Immature natural killer cell (primary cell): ENCODE measurements at regions not wholly inside any gene's neighbourhood (a gene's known extent, or its start where the extent isn't known, plus 50 kb on each side); places are given as distances from the start of the nearest gene placed in this dataset.
"Not testable (repeated sequence)": the region's sequence is repeated elsewhere in the genome, so short reads cannot be mapped to it uniquely, and the experiment has no call there.

ENCODE experiments used
- DNase-seq, 3 donors: peaks; one replicate each; pipeline ENCODE4 v3.0.0; 2022; ENCODE audit warnings: mixed read lengths in 1 of 3
- H3K27ac Mint-ChIP-seq, 6 donors: one replicate each; pipeline ENCODE4 v1.8.0; 2020; ENCODE audit warnings: mixed read lengths in 6 of 6, mild to moderate bottlenecking in 5 of 6, inconsistent platforms in 4 of 6, moderate library complexity in 3 of 6
- H3K27me3 Mint-ChIP-seq, 3 donors: one replicate each; pipeline ENCODE4 v1.8.0; 2020 to 2021; ENCODE audit warnings: low read depth in 3 of 3, mild to moderate bottlenecking in 3 of 3, mixed read lengths in 3 of 3, moderate library complexity in 3 of 3, inconsistent platforms in 1 of 3
- H3K36me3 Mint-ChIP-seq, 3 donors: one replicate each; pipeline ENCODE4 v1.8.0; 2020; ENCODE audit warnings: mixed read lengths in 3 of 3, inconsistent platforms in 2 of 3, mild to moderate bottlenecking in 2 of 3
- H3K4me1 Mint-ChIP-seq, 2 donors: one replicate each; pipeline ENCODE4 v1.8.0; 2020; ENCODE audit warnings: inconsistent platforms in 2 of 2, mild to moderate bottlenecking in 2 of 2, mixed read lengths in 2 of 2, moderate library complexity in 1 of 2
- H3K4me3 Mint-ChIP-seq, 5 donors: one replicate each; pipeline ENCODE4 v1.8.0; 2020; ENCODE audit warnings: mild to moderate bottlenecking in 5 of 5, mixed read lengths in 5 of 5, inconsistent platforms in 3 of 5, moderate library complexity in 3 of 5
- H3K9me3 Mint-ChIP-seq, 6 donors: one replicate each; pipeline ENCODE4 v1.8.0; 2020; ENCODE audit warnings: mild to moderate bottlenecking in 6 of 6, mixed read lengths in 6 of 6, inconsistent platforms in 4 of 6, moderate library complexity in 3 of 6

DNA sequence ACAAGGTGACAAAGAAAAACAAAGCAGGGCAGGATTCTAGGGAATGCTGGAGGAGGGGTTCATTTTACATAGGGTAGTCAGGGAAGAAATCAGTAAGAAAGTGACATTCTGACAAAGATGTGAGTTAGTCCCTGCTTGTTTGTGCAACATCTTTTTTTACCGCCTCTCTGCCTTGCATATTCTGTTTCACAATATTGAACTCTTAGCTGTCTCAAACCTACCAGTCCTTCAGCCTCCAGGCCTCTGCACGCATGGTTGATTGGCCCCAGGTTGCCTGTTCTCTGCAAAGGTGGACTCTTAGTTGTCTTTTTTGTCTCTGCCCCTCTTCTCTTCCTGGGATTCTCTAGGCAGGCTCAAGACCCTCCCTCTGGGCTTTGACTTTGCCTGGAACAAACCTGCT, 152.2 kb upstream of the RUNX1 start:
- Mint-ChIP-seq H3K36me3 (peaks cover 0 to 3% (median 0%) of the 10 kb centered on the region in 3 donors), H3K9me3 (no peaks in the 10 kb centered on the region), H3K27me3 (peaks cover 3 to 7% (median 3%) of the 10 kb centered on the region in 3 donors), H3K4me1 (peaks cover 16 to 22% of the 10 kb centered on the region in 2 donors), H3K27ac (no peak overlapping the region), H3K4me3 (no peak overlapping the region)
- no peak for DNase-seq

DNA sequence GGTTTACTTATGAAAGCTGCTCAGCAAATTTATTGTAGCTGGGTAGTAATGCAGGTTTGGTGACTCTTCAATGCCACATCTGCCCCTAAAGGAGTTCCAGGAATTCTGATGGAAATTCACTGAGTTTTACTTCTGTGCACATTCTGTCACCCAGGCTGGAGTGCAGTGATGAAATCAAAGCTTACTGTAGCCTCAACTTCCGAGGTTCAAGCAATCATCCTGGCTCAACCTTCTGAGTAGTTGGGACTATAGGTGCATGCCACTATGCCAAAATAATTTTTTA, 150.6 kb upstream of the RUNX1 start:
- Mint-ChIP-seq H3K4me3 (no peak overlapping the region), H3K27ac (no peak overlapping the region), H3K4me1 (peaks cover 4 to 6% of the 10 kb centered on the region in 2 donors), H3K27me3 (peaks cover 2 to 14% (median 3%) of the 10 kb centered on the region in 3 donors), H3K36me3 (peaks cover 0 to 3% (median 0%) of the 10 kb centered on the region in 3 donors), H3K9me3 (no peaks in the 10 kb centered on the region)
- no peak for DNase-seq

DNA sequence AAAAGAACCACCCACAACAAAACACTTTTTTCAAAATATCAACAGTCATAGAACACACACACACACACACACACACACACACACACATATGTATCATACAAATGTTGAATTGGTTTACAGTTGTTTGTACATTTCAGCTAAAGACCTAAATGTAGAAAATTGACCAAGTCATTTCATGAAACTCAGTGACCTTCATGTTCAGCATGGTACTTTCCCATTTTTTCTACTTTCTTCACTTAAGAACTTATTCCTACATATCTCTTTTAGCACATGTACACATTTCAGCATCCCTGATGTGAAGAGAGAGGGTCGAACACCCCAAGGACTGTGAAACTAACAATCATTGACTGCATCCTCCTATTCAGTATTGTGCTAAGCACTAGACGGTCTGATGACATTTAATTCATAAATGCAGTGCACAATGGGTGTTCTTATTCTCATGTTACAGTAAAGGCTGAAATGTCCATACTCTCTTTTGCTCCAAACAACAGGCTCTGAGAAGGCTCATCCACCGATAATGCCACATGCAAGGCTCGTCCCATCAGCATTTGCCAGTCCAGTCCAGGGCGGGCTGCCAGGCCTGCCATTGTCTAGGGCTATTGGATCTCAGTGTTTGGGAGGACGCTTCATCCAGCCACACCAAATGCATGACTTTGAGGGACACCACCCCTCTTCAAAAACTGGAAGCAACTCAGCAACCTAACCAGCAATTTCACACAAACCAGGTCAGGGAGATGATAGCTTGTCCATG, 150.1 kb upstream of the RUNX1 start:
- peaks cover 2 to 4% of the 10 kb centered on the region in 2 donors for H3K4me1 Mint-ChIP-seq
- H3K4me3 Mint-ChIP-seq, result no peak overlapping the region
- no peaks in the 10 kb centered on the region for H3K9me3 Mint-ChIP-seq
- no peak for DNase-seq
- no peak overlapping the region for H3K27ac Mint-ChIP-seq
- peaks cover 0 to 3% (median 0%) of the 10 kb centered on the region in 3 donors for H3K36me3 Mint-ChIP-seq
- H3K27me3 Mint-ChIP-seq, result peaks cover 0 to 15% (median 3%) of the 10 kb centered on the region in 3 donors

DNA sequence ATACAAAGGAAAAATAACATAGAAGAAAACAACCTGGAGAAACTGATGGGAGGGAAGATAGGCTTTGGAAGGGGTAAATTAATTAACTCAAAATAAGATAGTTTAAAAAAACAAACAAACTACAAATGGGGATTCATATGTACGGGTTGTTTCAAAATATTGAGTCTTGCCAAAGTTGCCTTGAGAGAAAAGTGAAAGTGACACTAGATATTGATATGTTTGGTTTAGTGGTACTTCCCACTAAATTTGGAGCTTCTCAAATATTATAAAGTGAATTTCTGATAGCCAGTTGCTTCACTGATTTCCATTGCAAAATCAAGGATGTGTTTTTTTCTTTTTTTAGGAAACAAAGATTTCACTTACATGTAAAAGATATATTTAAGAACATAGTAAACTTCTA, 149.5 kb upstream of the RUNX1 start:
- DNase-seq, result no peak
- Mint-ChIP-seq H3K27me3 (peaks cover 0 to 17% (median 5%) of the 10 kb centered on the region in 3 donors), H3K27ac (no peak overlapping the region)

DNA sequence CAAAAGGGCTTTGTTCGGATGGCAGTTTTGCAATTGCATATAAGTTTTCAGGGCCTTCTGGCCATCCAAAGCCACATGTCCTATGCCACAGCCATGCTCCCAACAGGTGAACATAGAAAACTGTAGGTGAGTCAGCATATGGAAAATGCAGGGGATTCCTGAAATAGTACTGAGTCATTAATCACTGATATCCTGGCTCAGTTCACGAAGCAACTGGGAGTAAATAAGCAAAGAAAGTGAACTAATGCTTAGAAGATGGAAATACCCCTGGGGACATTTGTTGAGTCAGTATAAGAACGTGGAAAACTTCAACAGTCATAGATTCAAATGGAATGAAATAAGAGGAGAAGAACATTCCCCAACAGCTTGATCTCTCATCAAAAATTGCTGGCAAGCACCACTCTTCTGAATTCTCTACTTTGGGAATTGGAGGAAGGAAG, 148.9 kb upstream of the RUNX1 start:
- H3K4me1 Mint-ChIP-seq, result peaks cover 4 to 6% of the 10 kb centered on the region in 2 donors
- H3K36me3 Mint-ChIP-seq, result peaks cover 4 to 6% (median 5%) of the 10 kb centered on the region in 3 donors

More for the DNA sequence above, 149.5 kb upstream of the RUNX1 start:
- Mint-ChIP-seq H3K4me1 (peaks cover 4 to 6% of the 10 kb centered on the region in 2 donors), H3K36me3 (peaks cover 2 to 5% (median 3%) of the 10 kb centered on the region in 3 donors), H3K4me3 (no peak overlapping the region), H3K9me3 (no peaks in the 10 kb centered on the region)

DNA sequence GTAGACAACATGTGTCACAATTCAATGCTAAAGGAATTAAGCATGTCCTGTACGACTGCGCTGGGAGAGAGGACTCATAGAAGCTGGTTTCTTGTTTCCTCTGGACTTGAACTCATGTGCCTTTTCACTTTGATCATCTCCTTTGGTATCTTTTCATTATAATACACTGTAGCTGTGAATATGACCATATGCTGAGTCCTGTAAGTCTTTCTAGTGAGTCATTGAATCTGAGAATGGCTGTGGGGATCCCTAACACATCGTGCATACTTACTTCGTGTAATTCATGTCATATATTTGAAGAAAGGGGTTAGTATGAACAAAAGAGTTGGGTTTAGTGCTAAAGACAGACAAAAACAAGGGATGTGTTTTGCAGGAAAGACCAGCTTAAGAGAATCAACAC, 148.1 kb upstream of the RUNX1 start:
- H3K4me3 Mint-ChIP-seq, result no peak overlapping the region
- DNase-seq, result no peak
- H3K9me3 Mint-ChIP-seq, result no peaks in the 10 kb centered on the region
- peaks cover 4 to 6% of the 10 kb centered on the region in 2 donors for H3K4me1 Mint-ChIP-seq
- no peak overlapping the region for H3K27ac Mint-ChIP-seq
- peaks cover 0 to 15% (median 5%) of the 10 kb centered on the region in 3 donors for H3K27me3 Mint-ChIP-seq
- peaks cover 5 to 7% (median 6%) of the 10 kb centered on the region in 3 donors for H3K36me3 Mint-ChIP-seq

More for the DNA sequence above, 148.9 kb upstream of the RUNX1 start:
- peaks cover 0 to 15% (median 5%) of the 10 kb centered on the region in 3 donors for H3K27me3 Mint-ChIP-seq
- H3K4me3 Mint-ChIP-seq, result no peak overlapping the region
- H3K27ac Mint-ChIP-seq, result no peak overlapping the region
- H3K9me3 Mint-ChIP-seq, result no peaks in the 10 kb centered on the region
- DNase-seq, result no peak

DNA sequence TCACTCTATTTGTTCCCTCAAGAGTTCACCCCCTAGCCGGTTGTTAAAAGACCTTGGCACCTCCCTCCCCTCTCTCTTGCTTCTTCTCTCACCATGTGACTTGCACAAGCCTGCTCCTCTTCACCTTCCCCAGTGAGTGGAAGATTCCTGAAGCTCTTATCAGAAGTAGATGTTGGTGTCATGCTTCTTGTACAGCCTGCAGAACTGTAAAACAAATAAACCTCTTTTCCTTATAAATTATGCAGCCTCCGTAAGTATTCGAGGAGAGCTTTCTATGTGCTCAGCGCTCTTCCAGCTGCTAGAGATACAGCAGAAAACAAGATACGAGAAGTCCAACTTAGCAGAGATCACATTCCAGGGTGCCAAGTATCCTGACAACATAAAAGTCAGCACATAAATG, 147.0 kb upstream of the RUNX1 start:
- no peak overlapping the region for H3K4me3 Mint-ChIP-seq
- H3K4me1 Mint-ChIP-seq, result peaks cover 4 to 6% of the 10 kb centered on the region in 2 donors
- no peak overlapping the region for H3K27ac Mint-ChIP-seq
- no peak for DNase-seq
- no peaks in the 10 kb centered on the region for H3K9me3 Mint-ChIP-seq
- peaks cover 5 to 7% (median 6%) of the 10 kb centered on the region in 3 donors for H3K36me3 Mint-ChIP-seq
- peaks cover 0 to 15% (median 2%) of the 10 kb centered on the region in 3 donors for H3K27me3 Mint-ChIP-seq

DNA sequence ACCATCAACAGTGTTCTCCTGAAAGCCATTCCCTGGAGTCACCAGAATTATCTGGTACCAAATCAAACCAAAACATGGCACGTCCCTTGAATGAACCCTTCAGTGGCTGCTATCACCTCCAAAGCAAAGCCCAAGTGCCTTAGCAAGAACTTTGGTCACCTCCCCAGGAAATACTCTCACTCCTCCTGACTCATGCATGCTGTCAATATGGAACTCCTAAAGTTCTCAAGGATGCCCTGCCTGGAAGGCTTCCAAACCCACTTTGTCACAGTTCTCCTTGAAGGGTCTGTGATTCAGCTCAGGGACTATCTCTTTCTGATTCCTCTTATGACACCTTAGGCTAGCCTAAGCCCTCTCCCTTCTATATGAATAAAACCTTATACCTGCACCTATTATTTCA, 146.1 kb upstream of the RUNX1 start:
- Mint-ChIP-seq H3K27me3 (peaks cover 0 to 15% (median 2%) of the 10 kb centered on the region in 3 donors), H3K9me3 (no peaks in the 10 kb centered on the region)

DNA sequence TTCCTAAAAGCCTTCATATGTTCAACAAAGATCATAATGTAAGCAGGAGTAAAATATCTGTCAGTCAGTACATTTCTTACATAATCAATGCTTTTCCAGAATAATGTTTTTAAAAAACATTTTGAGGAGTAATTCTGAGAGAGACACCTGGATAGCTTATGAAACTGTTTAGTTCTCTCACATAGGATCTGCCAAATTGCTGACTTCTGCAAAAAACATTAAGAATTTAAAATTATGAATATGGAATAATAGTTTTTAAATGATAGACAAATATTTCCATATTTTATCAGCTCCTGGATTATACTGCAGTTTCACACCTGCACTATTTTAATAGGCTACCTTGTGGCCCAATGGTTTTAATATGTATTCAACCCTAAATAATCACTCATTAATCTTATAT, 142.7 kb upstream of the RUNX1 start:
- H3K36me3 Mint-ChIP-seq, result peaks cover 3 to 7% (median 5%) of the 10 kb centered on the region in 3 donors
- H3K27me3 Mint-ChIP-seq, result peaks cover 0 to 15% (median 4%) of the 10 kb centered on the region in 3 donors
- DNase-seq, result no peak
- no peak overlapping the region for H3K4me3 Mint-ChIP-seq
- peaks cover 4 to 6% of the 10 kb centered on the region in 2 donors for H3K4me1 Mint-ChIP-seq
- no peak overlapping the region for H3K27ac Mint-ChIP-seq
- H3K9me3 Mint-ChIP-seq, result no peaks in the 10 kb centered on the region

More for the DNA sequence above, 146.1 kb upstream of the RUNX1 start:
- H3K4me1 Mint-ChIP-seq, result peaks cover 4 to 6% of the 10 kb centered on the region in 2 donors
- peaks cover 3 to 7% (median 5%) of the 10 kb centered on the region in 3 donors for H3K36me3 Mint-ChIP-seq
- no peak for DNase-seq
- no peak overlapping the region for H3K4me3 Mint-ChIP-seq
- no peak overlapping the region for H3K27ac Mint-ChIP-seq

DNA sequence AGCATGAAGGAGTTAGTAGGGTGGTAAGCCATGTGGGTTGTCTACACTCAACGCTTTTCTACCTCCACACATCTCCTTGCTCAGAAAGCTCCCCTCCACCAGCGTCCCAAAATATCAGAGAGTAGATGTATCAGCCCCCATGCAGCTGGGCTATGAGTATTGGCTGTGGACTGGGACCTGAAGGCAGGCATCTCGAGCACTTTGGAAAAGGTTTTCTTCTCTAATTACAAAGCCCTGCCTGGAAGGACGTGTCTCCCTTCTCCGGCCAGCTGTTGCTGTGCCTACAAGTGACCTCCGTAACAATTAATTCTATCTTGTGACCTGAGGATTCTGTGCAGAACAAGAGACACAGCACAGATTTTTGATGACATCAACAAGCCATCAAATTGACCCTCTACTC, 142.0 kb upstream of the RUNX1 start:
- H3K4me3 Mint-ChIP-seq, result no peak overlapping the region
- no peak overlapping the region for H3K27ac Mint-ChIP-seq
- H3K9me3 Mint-ChIP-seq, result no peaks in the 10 kb centered on the region
- H3K4me1 Mint-ChIP-seq, result peaks cover 4 to 6% of the 10 kb centered on the region in 2 donors
- DNase-seq, result no peak
- peaks cover 3 to 7% (median 5%) of the 10 kb centered on the region in 3 donors for H3K36me3 Mint-ChIP-seq
- peaks cover 0 to 13% (median 4%) of the 10 kb centered on the region in 3 donors for H3K27me3 Mint-ChIP-seq

DNA sequence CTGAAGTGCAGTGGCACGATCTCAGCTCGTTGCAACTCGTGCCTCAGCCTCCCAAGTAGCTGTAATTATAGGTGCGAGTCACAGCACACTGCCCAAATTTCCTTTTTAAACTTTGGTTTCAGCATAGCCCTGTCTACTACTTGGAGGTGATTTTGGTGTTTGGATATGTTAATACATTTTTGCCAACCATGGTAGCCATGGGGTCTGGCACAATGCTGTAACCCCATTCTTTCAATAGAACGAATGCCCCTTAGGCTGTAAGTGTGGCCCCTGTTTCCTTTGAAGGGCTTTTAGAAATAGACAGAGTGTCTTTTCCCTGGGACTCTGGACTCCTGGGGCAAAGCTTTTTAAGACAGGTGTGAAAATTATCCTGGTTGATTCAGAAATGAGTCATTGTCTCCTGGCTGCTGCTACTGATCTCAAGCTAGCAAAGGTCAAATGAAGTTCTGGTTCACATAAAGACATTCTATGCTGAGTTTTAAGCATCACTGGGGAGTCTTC, 141.1 kb upstream of the RUNX1 start:
- H3K36me3 Mint-ChIP-seq, result peaks cover 3 to 7% (median 5%) of the 10 kb centered on the region in 3 donors
- no peak overlapping the region for H3K4me3 Mint-ChIP-seq
- peaks cover 4 to 6% of the 10 kb centered on the region in 2 donors for H3K4me1 Mint-ChIP-seq
- H3K27ac Mint-ChIP-seq, result no peak overlapping the region
- peaks cover 0 to 7% (median 4%) of the 10 kb centered on the region in 3 donors for H3K27me3 Mint-ChIP-seq
- H3K9me3 Mint-ChIP-seq, result no peaks in the 10 kb centered on the region
- no peak for DNase-seq

DNA sequence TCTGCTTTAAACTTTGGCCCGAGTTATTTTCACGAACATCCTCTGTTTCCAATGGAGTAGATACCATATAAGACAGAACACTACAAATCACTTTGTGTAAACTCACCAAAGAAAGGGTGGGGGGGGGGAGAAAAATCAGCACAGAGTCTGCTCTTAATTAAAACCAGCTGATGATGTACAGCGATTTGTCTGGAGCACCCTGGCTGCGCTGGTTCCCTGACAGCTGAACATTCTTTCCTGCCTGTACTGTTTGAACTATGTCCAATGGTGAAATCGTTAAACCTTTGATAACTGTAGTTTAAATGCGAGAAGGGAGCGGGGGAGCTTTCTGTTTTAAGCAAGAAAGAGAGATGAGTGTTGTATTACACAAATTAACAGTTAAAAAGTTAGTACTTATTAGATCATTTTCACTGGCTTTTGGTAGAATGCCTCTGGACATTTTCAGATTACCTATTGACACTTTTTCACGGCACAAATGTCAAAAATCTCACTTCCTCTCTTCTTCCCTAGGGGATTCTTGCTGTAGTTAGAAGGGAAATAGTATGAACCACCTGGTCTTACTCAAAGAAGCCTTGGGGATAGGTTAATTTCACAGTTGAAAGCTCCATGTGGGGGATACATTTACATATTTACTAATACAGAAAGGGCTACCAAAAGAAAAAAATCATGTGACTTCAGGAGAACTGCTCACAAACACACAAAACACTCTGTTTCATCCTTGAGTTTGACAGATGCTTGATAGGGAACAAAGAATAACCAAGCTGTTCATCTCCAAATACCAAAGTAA, 140.2 kb upstream of the RUNX1 start:
- no peak overlapping the region for H3K27ac Mint-ChIP-seq
- DNase-seq, result no peak
- H3K36me3 Mint-ChIP-seq, result peaks cover 3 to 7% (median 5%) of the 10 kb centered on the region in 3 donors
- peaks cover 0 to 6% of the 10 kb centered on the region in 2 donors for H3K4me1 Mint-ChIP-seq
- no peak overlapping the region for H3K4me3 Mint-ChIP-seq
- H3K27me3 Mint-ChIP-seq, result peaks cover 0 to 6% (median 4%) of the 10 kb centered on the region in 3 donors
- no peaks in the 10 kb centered on the region for H3K9me3 Mint-ChIP-seq

DNA sequence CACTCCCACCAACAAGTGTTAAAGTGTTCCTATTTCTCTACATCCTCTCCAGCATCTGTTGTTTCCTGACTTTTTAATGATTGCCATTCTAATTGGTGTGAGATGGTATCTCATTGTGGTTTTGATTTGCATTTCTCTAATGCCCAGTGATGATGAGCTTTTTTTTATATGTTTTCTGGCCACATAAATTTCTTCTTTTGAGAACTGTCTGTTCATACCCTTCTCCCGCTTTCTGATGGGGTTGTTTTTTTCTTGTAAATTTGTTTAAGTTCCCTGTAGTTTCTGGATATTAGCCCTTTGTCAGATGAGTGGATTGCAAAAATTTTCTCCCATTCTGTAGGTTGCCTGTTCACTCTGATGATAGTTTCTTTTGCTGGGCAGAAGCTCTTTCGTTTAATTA, 134.3 kb upstream of the RUNX1 start:
- not testable (repeated sequence) for H3K36me3 Mint-ChIP-seq, H3K9me3 Mint-ChIP-seq, H3K27ac Mint-ChIP-seq, H3K4me1 Mint-ChIP-seq, DNase-seq, H3K4me3 Mint-ChIP-seq, H3K27me3 Mint-ChIP-seq

DNA sequence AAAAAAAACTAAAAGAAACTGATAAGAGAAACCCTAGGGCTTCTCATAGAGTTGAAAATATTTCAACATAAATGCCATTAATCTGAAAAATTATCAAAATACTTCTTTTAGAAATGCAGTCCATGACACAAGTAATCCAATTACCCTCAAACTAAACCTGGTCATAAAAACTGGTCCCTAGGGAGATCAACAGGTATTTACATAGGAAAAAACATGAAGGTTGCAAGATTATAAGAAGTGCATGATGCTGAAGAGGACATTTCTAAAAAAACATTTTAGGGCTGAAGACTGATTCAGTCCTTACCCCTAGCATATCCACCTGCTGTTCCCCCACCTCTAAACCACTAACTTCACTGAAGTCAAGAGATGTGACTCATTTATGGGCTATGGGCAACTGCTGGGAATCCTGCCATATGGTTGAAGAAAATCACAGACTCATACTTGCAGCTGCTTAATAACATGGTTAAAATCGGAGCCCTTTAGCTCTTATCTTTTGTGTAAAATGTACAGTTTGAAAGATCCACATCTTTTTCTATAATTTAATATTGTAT, 131.0 kb upstream of the RUNX1 start:
- Mint-ChIP-seq H3K4me1 (no peaks in the 10 kb centered on the region), H3K36me3 (peaks cover 0 to 3% (median 0%) of the 10 kb centered on the region in 3 donors), H3K4me3 (no peak overlapping the region), H3K27me3 (peaks cover 0 to 10% (median 1%) of the 10 kb centered on the region in 3 donors), H3K27ac (no peak overlapping the region), H3K9me3 (peaks cover 0 to 5% (median 0%) of the 10 kb centered on the region in 6 donors)
- no peak for DNase-seq
